Tibial nerve (tissue), 3 donors: ENCODE measurements at regions not wholly inside any gene's neighbourhood (a gene's known extent, or its start where the extent isn't known, plus 50 kb on each side); places are given as distances from the start of the nearest gene placed in this dataset.

ENCODE experiments used
- POLR2A ChIP-seq, 2 donors: fragments of 450-650 bp; IDR thresholded peaks; one replicate each; pipeline ENCODE4 v1.6.1; 2017; ENCODE audit warnings: antibody characterized with exemption in 2 of 2, mild to moderate bottlenecking in 2 of 2, moderate library complexity in 2 of 2
- TF ChIP-seq, protein P1 (sequence below), 5 experiments: fragments of 200-600 bp in 3 of 5; fragments of 450-650 bp in 2 of 5; sonication (generic) in 3 of 5; IDR thresholded peaks; one replicate each; pipeline ENCODE4 v1.5.1; 2016 to 2019; ENCODE audit warnings: antibody characterized with exemption in 5 of 5, mild to moderate bottlenecking in 3 of 5, moderate library complexity in 2 of 5

DNA sequence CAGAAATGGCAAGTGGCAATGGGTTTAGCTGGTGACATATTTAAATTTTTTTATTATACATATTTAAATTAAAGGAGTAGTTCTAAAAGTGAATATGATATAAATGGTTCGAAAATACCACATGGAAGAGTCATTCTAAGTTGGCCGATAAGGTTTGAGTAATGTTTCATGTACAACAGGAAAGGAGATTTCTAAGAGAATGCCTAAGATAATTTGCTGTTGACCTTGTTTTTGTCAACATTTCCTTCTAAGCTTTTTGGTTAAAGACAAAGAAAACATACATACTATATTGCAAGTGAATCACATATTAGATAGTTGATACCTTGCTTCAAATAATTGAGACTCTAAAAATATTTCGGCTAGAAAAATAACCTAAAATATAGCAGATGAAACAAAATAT, 526.6 kb upstream of the SLIT2 start:
- no peak for TF ChIP-seq POLR2A (IDR thresholded peaks at IDR 0.05)
- TF ChIP-seq, protein P1, sequence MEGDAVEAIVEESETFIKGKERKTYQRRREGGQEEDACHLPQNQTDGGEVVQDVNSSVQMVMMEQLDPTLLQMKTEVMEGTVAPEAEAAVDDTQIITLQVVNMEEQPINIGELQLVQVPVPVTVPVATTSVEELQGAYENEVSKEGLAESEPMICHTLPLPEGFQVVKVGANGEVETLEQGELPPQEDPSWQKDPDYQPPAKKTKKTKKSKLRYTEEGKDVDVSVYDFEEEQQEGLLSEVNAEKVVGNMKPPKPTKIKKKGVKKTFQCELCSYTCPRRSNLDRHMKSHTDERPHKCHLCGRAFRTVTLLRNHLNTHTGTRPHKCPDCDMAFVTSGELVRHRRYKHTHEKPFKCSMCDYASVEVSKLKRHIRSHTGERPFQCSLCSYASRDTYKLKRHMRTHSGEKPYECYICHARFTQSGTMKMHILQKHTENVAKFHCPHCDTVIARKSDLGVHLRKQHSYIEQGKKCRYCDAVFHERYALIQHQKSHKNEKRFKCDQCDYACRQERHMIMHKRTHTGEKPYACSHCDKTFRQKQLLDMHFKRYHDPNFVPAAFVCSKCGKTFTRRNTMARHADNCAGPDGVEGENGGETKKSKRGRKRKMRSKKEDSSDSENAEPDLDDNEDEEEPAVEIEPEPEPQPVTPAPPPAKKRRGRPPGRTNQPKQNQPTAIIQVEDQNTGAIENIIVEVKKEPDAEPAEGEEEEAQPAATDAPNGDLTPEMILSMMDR (IDR thresholded peaks at IDR 0.05), result no peak
